DOHH2 (cell line): ENCODE measurements at regions not wholly inside any gene's neighbourhood (a gene's known extent, or its start where the extent isn't known, plus 50 kb on each side); places are given as distances from the start of the nearest gene placed in this dataset.
"Not testable (repeated sequence)": the region's sequence is repeated elsewhere in the genome, so short reads cannot be mapped to it uniquely, and the experiment has no call there.

Experiments used
- EZH2phosphoT487 ChIP-seq: fragments of 200-600 bp; sonication (generic); IDR thresholded peaks from 2 replicates; pipeline ENCODE4 v1.6.1; 2017; ENCODE audit warnings: borderline replicate concordance, mild to moderate bottlenecking, antibody characterized with exemption, low read length, moderate library complexity, mixed read lengths
- TF ChIP-seq, protein P1 (sequence below): fragments of 200-600 bp; sonication (generic); IDR thresholded peaks from one replicate; pipeline ENCODE4 v1.5.1; 2014; ENCODE audit warnings: antibody characterized with exemption, mild to moderate bottlenecking, low read depth, low read length; ENCODE audit not compliant: poor library complexity, severe bottlenecking

- TF ChIP-seq, protein P1, sequence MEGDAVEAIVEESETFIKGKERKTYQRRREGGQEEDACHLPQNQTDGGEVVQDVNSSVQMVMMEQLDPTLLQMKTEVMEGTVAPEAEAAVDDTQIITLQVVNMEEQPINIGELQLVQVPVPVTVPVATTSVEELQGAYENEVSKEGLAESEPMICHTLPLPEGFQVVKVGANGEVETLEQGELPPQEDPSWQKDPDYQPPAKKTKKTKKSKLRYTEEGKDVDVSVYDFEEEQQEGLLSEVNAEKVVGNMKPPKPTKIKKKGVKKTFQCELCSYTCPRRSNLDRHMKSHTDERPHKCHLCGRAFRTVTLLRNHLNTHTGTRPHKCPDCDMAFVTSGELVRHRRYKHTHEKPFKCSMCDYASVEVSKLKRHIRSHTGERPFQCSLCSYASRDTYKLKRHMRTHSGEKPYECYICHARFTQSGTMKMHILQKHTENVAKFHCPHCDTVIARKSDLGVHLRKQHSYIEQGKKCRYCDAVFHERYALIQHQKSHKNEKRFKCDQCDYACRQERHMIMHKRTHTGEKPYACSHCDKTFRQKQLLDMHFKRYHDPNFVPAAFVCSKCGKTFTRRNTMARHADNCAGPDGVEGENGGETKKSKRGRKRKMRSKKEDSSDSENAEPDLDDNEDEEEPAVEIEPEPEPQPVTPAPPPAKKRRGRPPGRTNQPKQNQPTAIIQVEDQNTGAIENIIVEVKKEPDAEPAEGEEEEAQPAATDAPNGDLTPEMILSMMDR, result not testable (repeated sequence)
- TF ChIP-seq EZH2phosphoT487, result not testable (repeated sequence)
Measured at GRCh38 chr2:16748511-16749266, 83.1 kb upstream of the CYRIA start.
